Left lung (tissue), 4 donors: ENCODE measurements at regions not wholly inside any gene's neighbourhood (a gene's known extent, or its start where the extent isn't known, plus 50 kb on each side); places are given as distances from the start of the nearest gene placed in this dataset.

ENCODE experiments used
- ATAC-seq: fragments of 200-7000 bp; cut with Tn5 transposase; one replicate; pipeline ENCODE4 v1.9.1; 2020; ENCODE audit warnings: moderate library complexity
- DNase-seq, 4 donors: peaks; one replicate each; pipeline ENCODE4 v3.0.0-alpha.2; 2013 to 2020
- H3K27ac ChIP-seq, 2 donors: fragments of 200-600 bp; sonication (generic) in 1 of 2; one replicate each; pipeline versions ENCODE4 v1.5.0 to v1.8.0; 2020 to 2021
- H3K27me3 ChIP-seq, 2 donors: fragments of 200-600 bp; sonication (generic) in 1 of 2; one replicate each; pipeline versions ENCODE4 v1.5.0 to v1.8.0; 2020 to 2021
- H3K36me3 ChIP-seq, 2 donors: fragments of 200-600 bp; sonication (generic) in 1 of 2; one replicate each; pipeline versions ENCODE4 v1.5.0 to v1.8.0; 2020 to 2021
- H3K4me1 ChIP-seq, 2 donors: fragments of 200-600 bp; one replicate each; pipeline ENCODE4 v1.8.0; 2021
- H3K4me3 ChIP-seq, 2 donors: fragments of 200-600 bp; sonication (generic) in 1 of 2; one replicate each; pipeline versions ENCODE4 v1.5.0 to v1.8.0; 2020 to 2021; ENCODE audit warnings: mild to moderate bottlenecking in 1 of 2
- H3K9me3 ChIP-seq, 2 donors: fragments of 200-600 bp; sonication (generic) in 1 of 2; one replicate each; pipeline versions ENCODE4 v1.5.0 to v1.8.0; 2020 to 2021
- intact Hi-C, 2 donors: fragments of 100-400 bp; cut with DNase I; formaldehyde crosslinking; loops; one replicate each; pipeline versions ENCODE4 v1.11.2 to v1.14.2; 2022
- TF ChIP-seq, protein P1 (sequence below), 2 donors: fragments of 200-600 bp; sonication (generic) in 1 of 2; IDR thresholded peaks; one replicate each; pipeline versions ENCODE4 v1.5.0 to v1.8.0; 2021; ENCODE audit warnings: antibody characterized with exemption in 2 of 2
- donor health status: DM: no; HTN: yes; CAD: no.
- donor health status: DM: no; HTN: no; CAD: no.

DNA sequence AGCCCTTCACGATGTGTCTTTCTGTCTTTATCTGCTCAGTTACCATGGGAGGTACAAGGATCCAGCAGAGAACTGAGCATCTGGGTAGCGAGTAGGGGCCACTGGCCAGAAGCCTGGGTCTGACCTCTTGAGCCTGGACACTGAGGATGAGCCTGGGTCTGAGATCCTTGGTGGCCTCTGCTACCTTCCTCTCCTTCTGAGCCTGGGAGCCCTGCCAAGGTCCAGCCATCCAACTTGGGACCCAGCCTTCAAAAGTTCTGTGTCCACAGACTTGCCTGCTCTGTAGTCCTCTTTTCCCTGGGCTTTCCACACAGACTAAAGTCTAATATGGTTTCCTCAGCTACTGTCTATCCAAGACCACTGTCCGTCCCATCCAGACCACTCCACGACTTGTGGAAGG is 60.2 kb upstream of the NAA20 start:
- H3K36me3 ChIP-seq, result peaks cover 0 to 80% of the 10 kb centered on the region in 2 donors
- no peak for ATAC-seq
- peaks cover 0 to 5% of the 10 kb centered on the region in 2 donors for H3K4me1 ChIP-seq
- intact Hi-C loops, result no loop called here
- no peak overlapping the region for H3K4me3 ChIP-seq
- no peaks in the 10 kb centered on the region for H3K9me3 ChIP-seq
- no peak overlapping the region for H3K27ac ChIP-seq
- DNase-seq, result no peak
- H3K27me3 ChIP-seq, result no peaks in the 10 kb centered on the region
- TF ChIP-seq, protein P1, sequence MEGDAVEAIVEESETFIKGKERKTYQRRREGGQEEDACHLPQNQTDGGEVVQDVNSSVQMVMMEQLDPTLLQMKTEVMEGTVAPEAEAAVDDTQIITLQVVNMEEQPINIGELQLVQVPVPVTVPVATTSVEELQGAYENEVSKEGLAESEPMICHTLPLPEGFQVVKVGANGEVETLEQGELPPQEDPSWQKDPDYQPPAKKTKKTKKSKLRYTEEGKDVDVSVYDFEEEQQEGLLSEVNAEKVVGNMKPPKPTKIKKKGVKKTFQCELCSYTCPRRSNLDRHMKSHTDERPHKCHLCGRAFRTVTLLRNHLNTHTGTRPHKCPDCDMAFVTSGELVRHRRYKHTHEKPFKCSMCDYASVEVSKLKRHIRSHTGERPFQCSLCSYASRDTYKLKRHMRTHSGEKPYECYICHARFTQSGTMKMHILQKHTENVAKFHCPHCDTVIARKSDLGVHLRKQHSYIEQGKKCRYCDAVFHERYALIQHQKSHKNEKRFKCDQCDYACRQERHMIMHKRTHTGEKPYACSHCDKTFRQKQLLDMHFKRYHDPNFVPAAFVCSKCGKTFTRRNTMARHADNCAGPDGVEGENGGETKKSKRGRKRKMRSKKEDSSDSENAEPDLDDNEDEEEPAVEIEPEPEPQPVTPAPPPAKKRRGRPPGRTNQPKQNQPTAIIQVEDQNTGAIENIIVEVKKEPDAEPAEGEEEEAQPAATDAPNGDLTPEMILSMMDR (IDR thresholded peaks at IDR 0.05), result no peak

DNA sequence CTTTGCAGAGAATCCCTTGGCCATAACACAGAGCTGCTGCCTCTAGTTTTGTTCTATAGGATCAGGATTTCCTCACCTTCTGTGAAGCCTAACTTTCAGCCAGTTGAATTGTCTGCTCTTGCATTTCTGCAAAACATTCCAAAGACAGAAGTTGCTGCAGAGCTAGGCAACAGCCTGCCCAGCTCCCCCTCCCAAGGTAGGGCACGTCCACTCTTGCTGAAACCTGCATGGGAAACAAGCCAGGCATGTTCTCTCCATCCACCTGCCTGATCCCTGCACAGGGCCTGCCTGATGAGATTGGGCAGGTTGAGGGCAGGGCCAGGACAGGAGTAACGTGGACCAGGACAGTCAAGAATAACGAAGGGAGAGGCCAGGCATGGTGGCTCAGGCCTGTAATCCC is 58.9 kb upstream of the NAA20 start:
- DNase-seq (no peak), ATAC-seq (no peak)
- peaks cover 0 to 90% of the 10 kb centered on the region in 2 donors for H3K36me3 ChIP-seq
- TF ChIP-seq, protein P1 (IDR thresholded peaks at IDR 0.05), result no peak
- intact Hi-C loops, result no loop called here
- no peak overlapping the region for H3K4me3 ChIP-seq
- H3K4me1 ChIP-seq, result peaks cover 0 to 8% of the 10 kb centered on the region in 2 donors
- H3K27ac ChIP-seq, result no peak overlapping the region
- H3K27me3 ChIP-seq, result no peaks in the 10 kb centered on the region
- no peaks in the 10 kb centered on the region for H3K9me3 ChIP-seq

DNA sequence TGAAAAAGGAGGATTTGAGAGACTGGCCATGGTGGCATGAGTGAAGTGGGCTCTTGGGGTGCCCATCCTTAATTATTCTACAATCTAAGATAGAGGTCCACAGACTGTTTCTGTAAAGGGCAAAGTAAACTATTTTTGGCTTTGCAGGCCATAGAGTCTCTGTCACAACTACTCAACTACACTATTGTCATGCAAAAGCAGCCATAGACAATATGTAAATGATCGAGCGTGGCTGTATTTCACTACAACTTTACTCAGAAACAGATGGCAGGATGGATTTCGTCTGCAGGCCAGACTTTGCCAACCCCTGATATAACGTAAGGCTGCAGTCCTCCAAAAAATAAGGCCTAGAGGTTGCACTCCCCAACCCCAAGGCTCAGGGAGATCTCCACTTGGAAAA is 58.2 kb upstream of the NAA20 start:
- TF ChIP-seq, protein P1 (IDR thresholded peaks at IDR 0.05), result no peak
- Histone ChIP-seq H3K9me3 (no peaks in the 10 kb centered on the region), H3K4me3 (no peak overlapping the region), H3K36me3 (peaks cover 0 to 96% of the 10 kb centered on the region in 2 donors), H3K27me3 (no peaks in the 10 kb centered on the region), H3K27ac (no peak overlapping the region), H3K4me1 (peaks cover 0 to 12% of the 10 kb centered on the region in 2 donors)
- DNase-seq, result no peak
- intact Hi-C loops, result no loop called here
- ATAC-seq, result no peak

DNA sequence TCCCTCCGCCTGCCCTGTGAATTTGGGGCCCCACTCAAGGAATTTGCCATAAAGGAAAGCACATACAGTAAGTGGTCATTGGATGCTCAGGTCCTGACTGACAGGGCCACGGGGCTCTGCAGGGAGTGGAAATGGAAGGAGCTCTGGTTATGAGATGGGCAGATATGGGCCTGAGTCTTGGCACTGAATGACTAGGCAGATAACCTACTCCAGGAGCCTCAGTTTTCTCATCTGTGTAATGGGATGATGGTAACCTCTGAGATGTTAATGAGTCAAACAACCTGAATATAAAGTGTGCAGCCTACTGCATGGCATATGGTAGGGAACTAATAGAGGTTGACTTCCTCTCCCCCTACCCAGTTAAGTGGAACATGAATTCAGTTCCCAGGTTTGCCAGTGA is 56.4 kb upstream of the NAA20 start:
- H3K4me3 ChIP-seq, result no peak overlapping the region
- intact Hi-C loops, result no loop called here
- TF ChIP-seq, protein P1 (IDR thresholded peaks at IDR 0.05), result no peak
- no peaks in the 10 kb centered on the region for H3K27me3 ChIP-seq
- no peak overlapping the region for H3K27ac ChIP-seq
- H3K9me3 ChIP-seq, result no peaks in the 10 kb centered on the region
- DNase-seq, result no peak
- ATAC-seq, result no peak
- peaks cover 0 to 99% of the 10 kb centered on the region in 2 donors for H3K36me3 ChIP-seq
- H3K4me1 ChIP-seq, result peaks cover 8 to 25% of the 10 kb centered on the region in 2 donors

DNA sequence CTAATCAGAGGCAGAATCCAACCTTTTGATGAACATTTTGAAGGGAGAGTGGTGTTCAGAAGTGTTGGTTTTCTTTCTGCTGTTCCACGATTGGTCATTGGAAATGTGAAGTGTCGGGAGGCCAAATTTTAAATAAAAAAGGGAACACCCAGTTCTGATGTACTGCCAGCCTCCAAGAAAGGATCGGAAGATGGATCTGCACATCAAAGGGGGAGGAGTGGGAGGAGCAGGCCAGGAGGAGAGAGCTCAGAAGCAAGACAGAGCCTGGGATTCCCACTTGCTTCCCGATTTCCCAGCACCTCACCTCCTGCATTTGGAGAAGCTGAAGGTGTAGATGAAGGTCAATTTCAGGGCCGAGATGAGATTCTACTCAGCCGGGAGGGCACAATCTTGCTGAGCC is 55.9 kb upstream of the NAA20 start:
- TF ChIP-seq, protein P1 (IDR thresholded peaks at IDR 0.05), result no peak
- peaks cover 8 to 28% of the 10 kb centered on the region in 2 donors for H3K4me1 ChIP-seq
- no peak overlapping the region for H3K4me3 ChIP-seq
- H3K27me3 ChIP-seq, result no peaks in the 10 kb centered on the region
- intact Hi-C loops, result no loop called here
- no peaks in the 10 kb centered on the region for H3K9me3 ChIP-seq
- ATAC-seq, result no peak
- no peak for DNase-seq
- no peak overlapping the region for H3K27ac ChIP-seq
- H3K36me3 ChIP-seq, result peaks cover 0 to 99% of the 10 kb centered on the region in 2 donors
